ENCODE measurements at regions not wholly inside any gene's neighbourhood (a gene's known extent, or its start where the extent isn't known, plus 50 kb on each side); places are given as distances from the start of the nearest gene placed in this dataset.

- TF ChIP-seq FOS (IDR thresholded peaks at IDR 0.05; ENCODE audit: borderline replicate concordance, insufficient read depth, low read length) (no peak), POLR2A (IDR thresholded peaks at IDR 0.05; ENCODE audit: low read depth, low read length) (no peak), CTCF (IDR thresholded peaks at IDR 0.05; ENCODE audit: extremely low read depth in 1 of 2, insufficient read depth in 1 of 2, low read depth in 1 of 2, low read length in 2 of 2) (no peak), EZH2 (IDR thresholded peaks at IDR 0.05; ENCODE audit: borderline replicate concordance, low read depth, low read length, severe bottlenecking) (no peak), JUN (IDR thresholded peaks at IDR 0.05; ENCODE audit: borderline replicate concordance, insufficient read depth, insufficient read length, low read depth) (no peak)
Observed at GRCh38 chr9:11779971-11780370, 913.2 kb upstream of the TYRP1 start.
